GM23338 (cell line): ENCODE measurements at regions not wholly inside any gene's neighbourhood (a gene's known extent, or its start where the extent isn't known, plus 50 kb on each side); places are given as distances from the start of the nearest gene placed in this dataset.

ENCODE experiments used
- ATAC-seq: fragments of 200-7000 bp; cut with Tn5 transposase; 3 replicates; pipeline ENCODE4 v1.9.1; 2020
- DNase-seq: peaks from one replicate; pipeline ENCODE4 v3.0.0-alpha.2; 2015; ENCODE audit warnings: low spot score
- H2AFZ ChIP-seq: fragments of 200-600 bp; sonication (generic); 2 replicates; pipeline ENCODE4 v1.8.0; 2016; ENCODE audit warnings: antibody characterized with exemption, mild to moderate bottlenecking, moderate library complexity
- H3F3A ChIP-seq: fragments of 200-600 bp; sonication (generic); replicated peaks from 2 replicates; pipeline ENCODE4 v1.8.0; 2017; ENCODE audit warnings: antibody characterized with exemption, mixed run types, low read depth
- H3K27ac ChIP-seq: fragments of 200-600 bp; sonication (generic); 2 replicates; pipeline ENCODE4 v1.6.1; 2016; ENCODE audit warnings: low read depth
- H3K27me3 ChIP-seq: fragments of 200-600 bp; sonication (generic); 2 replicates; pipeline ENCODE4 v1.8.0; 2016; ENCODE audit warnings: mild to moderate bottlenecking, mixed run types, moderate library complexity; ENCODE audit not compliant: insufficient read depth
- H3K36me3 ChIP-seq: fragments of 200-600 bp; sonication (generic); 2 replicates; pipeline ENCODE4 v1.8.0; 2016; ENCODE audit warnings: mild to moderate bottlenecking; ENCODE audit not compliant: insufficient read depth
- H3K4me1 ChIP-seq: fragments of 200-600 bp; sonication (generic); 2 replicates; pipeline ENCODE4 v1.8.0; 2016; ENCODE audit warnings: mild to moderate bottlenecking, moderate library complexity; ENCODE audit not compliant: insufficient read depth
- H3K4me2 ChIP-seq: fragments of 200-600 bp; sonication (generic); 2 replicates; pipeline ENCODE4 v1.7.1; 2017; ENCODE audit warnings: mixed run types
- H3K4me3 ChIP-seq: fragments of 200-600 bp; sonication (generic); 2 replicates; pipeline ENCODE4 v1.6.1; 2016; ENCODE audit warnings: mixed run types
- H3K79me2 ChIP-seq: fragments of 200-600 bp; sonication (generic); replicated peaks from 2 replicates; pipeline ENCODE4 v1.8.0; 2017; ENCODE audit warnings: mild to moderate bottlenecking; ENCODE audit not compliant: insufficient read depth
- H3K9me2 ChIP-seq: fragments of 200-600 bp; sonication (generic); 2 replicates; pipeline ENCODE4 v1.8.0; 2017; ENCODE audit not compliant: insufficient read depth
- H4K20me1 ChIP-seq: fragments of 200-600 bp; sonication (generic); replicated peaks from 2 replicates; pipeline ENCODE4 v1.8.0; 2017; ENCODE audit warnings: mild to moderate bottlenecking; ENCODE audit not compliant: insufficient read depth
- H3K27ac Mint-ChIP-seq: 2 replicates; pipeline ENCODE4 v1.8.0; 2020; ENCODE audit warnings: inconsistent platforms, mild to moderate bottlenecking, moderate library complexity, mixed read lengths
- H3K27me3 Mint-ChIP-seq: 3 replicates; pipeline ENCODE4 v1.8.0; 2022; ENCODE audit warnings: low read depth, mild to moderate bottlenecking, moderate library complexity, mixed read lengths, inconsistent platforms; ENCODE audit not compliant: insufficient read depth, poor library complexity
- H3K36me3 Mint-ChIP-seq: 3 replicates; pipeline ENCODE4 v1.8.0; 2021; ENCODE audit warnings: low read depth, mild to moderate bottlenecking, inconsistent platforms, moderate library complexity, mixed read lengths
- H3K4me1 Mint-ChIP-seq: 3 replicates; pipeline ENCODE4 v1.8.0; 2020; ENCODE audit warnings: mild to moderate bottlenecking, inconsistent platforms, mixed read lengths
- H3K4me3 Mint-ChIP-seq: 3 replicates; pipeline ENCODE4 v1.8.0; 2021; ENCODE audit warnings: moderate library complexity, mild to moderate bottlenecking, inconsistent platforms, mixed read lengths
- H3K9me3 Mint-ChIP-seq: 3 replicates; pipeline ENCODE4 v1.8.0; 2020; ENCODE audit warnings: moderate library complexity, mild to moderate bottlenecking, inconsistent platforms, mixed read lengths
- CREB1 ChIP-seq: fragments of 250-450 bp; sonication (Bioruptor Pico); IDR thresholded peaks from 2 replicates; pipeline ENCODE4 v1.5.0; 2020; ENCODE audit warnings: low read depth, mild to moderate bottlenecking, moderate library complexity
- EZH2 ChIP-seq: fragments of 200-600 bp; sonication (generic); IDR thresholded peaks from one replicate; pipeline ENCODE4 v1.8.0; 2017; ENCODE audit warnings: antibody characterized with exemption, mild to moderate bottlenecking, low read depth; ENCODE audit not compliant: unreplicated experiment
- EZH2phosphoT487 ChIP-seq: fragments of 200-600 bp; sonication (generic); IDR thresholded peaks from one replicate; pipeline ENCODE4 v1.8.1; 2018; ENCODE audit warnings: antibody characterized with exemption; ENCODE audit not compliant: unreplicated experiment
- NANOG ChIP-seq: IDR thresholded peaks from 2 replicates; pipeline ENCODE4 v1.6.1; 2016; ENCODE audit warnings: antibody characterized with exemption, borderline replicate concordance
- POLR2AphosphoS5 ChIP-seq: IDR thresholded peaks from 2 replicates; pipeline ENCODE4 v1.6.1; 2016; ENCODE audit warnings: antibody characterized with exemption, low read depth
- REST ChIP-seq: IDR thresholded peaks from one replicate; pipeline ENCODE4 v1.6.1; 2018; ENCODE audit warnings: antibody characterized with exemption; ENCODE audit not compliant: unreplicated experiment
- STAT1 ChIP-seq: IDR thresholded peaks from one replicate; pipeline ENCODE4 v1.6.1; 2016; ENCODE audit warnings: antibody characterized with exemption; ENCODE audit not compliant: unreplicated experiment
- ZNF114 ChIP-seq: fragments of 250-450 bp; sonication (Bioruptor Pico); IDR thresholded peaks from 2 replicates; pipeline ENCODE4 v1.5.0; 2020; ENCODE audit warnings: mild to moderate bottlenecking, moderate library complexity
- ZNF331 ChIP-seq: fragments of 250-450 bp; sonication (Bioruptor Pico); IDR thresholded peaks from 2 replicates; pipeline ENCODE4 v1.5.0; 2020; ENCODE audit warnings: low read depth, mild to moderate bottlenecking, moderate library complexity
- ZNF462 ChIP-seq: fragments of 250-450 bp; sonication (Bioruptor Pico); IDR thresholded peaks from 2 replicates; pipeline ENCODE4 v1.5.0; 2020; ENCODE audit warnings: mild to moderate bottlenecking, moderate library complexity

GRCh38 chr1:115492019-115492595, 149.7 kb upstream of the VANGL1 start:
- peaks cover 2% of the 10 kb centered on the region for H3K27me3 Mint-ChIP-seq
- Histone ChIP-seq H3K4me2 (no peak overlapping the region), H3K27ac (no peak overlapping the region), H3K27me3 (no peaks in the 10 kb centered on the region), H3K4me3 (no peak overlapping the region), H3K36me3 (no peaks in the 10 kb centered on the region), H2AFZ (peak overlapping the region; percentile 78; the same call in 1 of the 2 replicates), H4K20me1 (no peaks in the 10 kb centered on the region), H3K4me1 (no peaks in the 10 kb centered on the region), H3K79me2 (no peaks in the 10 kb centered on the region), H3F3A (no peaks in the 10 kb centered on the region), H3K9me2 (0 out of 2 replicates have a peak, but pooled peaks cover 7% of the 10 kb centered on the region)
- H3K27ac Mint-ChIP-seq = no peak overlapping the region
- TF ChIP-seq ZNF462 (CRISPR knock-in tag) (no peak), STAT1 (no peak)
- H3K9me3 Mint-ChIP-seq = no peaks in the 10 kb centered on the region
- ATAC-seq = peak; percentile 94
- peaks cover 8% of the 10 kb centered on the region; the same call in 2 of the 3 replicates for H3K4me1 Mint-ChIP-seq
- no peak for DNase-seq
- no peak overlapping the region for H3K4me3 Mint-ChIP-seq
- H3K36me3 Mint-ChIP-seq = no peaks in the 10 kb centered on the region

GRCh38 chr1:115491298-115492018, 150.3 kb upstream of the VANGL1 start:
- H3K27ac ChIP-seq = no peak overlapping the region
- no peaks in the 10 kb centered on the region for H3K4me1 ChIP-seq
- H3K79me2 ChIP-seq = no peaks in the 10 kb centered on the region
- 0 out of 2 replicates have a peak, but pooled peaks cover 4% of the 10 kb centered on the region for H3K9me2 ChIP-seq
- H3F3A ChIP-seq = no peaks in the 10 kb centered on the region
- H3K4me2 ChIP-seq = no peak overlapping the region
- ATAC-seq (no peak), DNase-seq (no peak)
- Mint-ChIP-seq H3K4me1 (peaks cover 8% of the 10 kb centered on the region; the same call in 2 of the 3 replicates), H3K4me3 (no peak overlapping the region), H3K36me3 (no peaks in the 10 kb centered on the region), H3K9me3 (no peaks in the 10 kb centered on the region), H3K27ac (no peak overlapping the region), H3K27me3 (peaks cover 2% of the 10 kb centered on the region)
- no peaks in the 10 kb centered on the region for H3K27me3 ChIP-seq
- H2AFZ ChIP-seq = no peak overlapping the region
- no peaks in the 10 kb centered on the region for H3K36me3 ChIP-seq
- H3K4me3 ChIP-seq = no peak overlapping the region
- H4K20me1 ChIP-seq = no peaks in the 10 kb centered on the region
- TF ChIP-seq EZH2phosphoT487 = no peak
- TF ChIP-seq ZNF331 (CRISPR knock-in tag) = no peak
- TF ChIP-seq ZNF114 (CRISPR knock-in tag) = no peak
- TF ChIP-seq EZH2 = no peak
- TF ChIP-seq CREB1 = no peak
- no peak for TF ChIP-seq NANOG
- no peak for TF ChIP-seq REST
- no peak for TF ChIP-seq POLR2AphosphoS5
- TF ChIP-seq STAT1 = no peak
